ENCODE measurements at regions not wholly inside any gene's neighbourhood (a gene's known extent, or its start where the extent isn't known, plus 50 kb on each side); places are given as distances from the start of the nearest gene placed in this dataset.

GRCh38 chr10:44326474-44327030 lies 58.3 kb downstream of the CXCL12 start:
- DNase-seq (ENCODE audit: low read depth, low spot score): no peak

- DNase-seq (ENCODE audit: low read depth, low spot score): no peak
These were observed 59.1 kb downstream of the CXCL12 start for GRCh38 chr10:44325596-44326307.

GRCh38 chr10:44325157-44325556 lies 59.7 kb downstream of the CXCL12 start:
- no peak for DNase-seq (ENCODE audit: low read depth, low spot score)

GRCh38 chr10:44323838-44324237 lies 61.1 kb downstream of the CXCL12 start:
- DNase-seq (ENCODE audit: low read depth, low spot score): no peak

- DNase-seq (ENCODE audit: low read depth, low spot score): no peak
These were observed 62.8 kb downstream of the CXCL12 start for GRCh38 chr10:44322137-44322536.

- no peak for DNase-seq (ENCODE audit: low read depth, low spot score)
These were observed 64.1 kb downstream of the CXCL12 start for GRCh38 chr10:44320756-44321155.

- no peak for DNase-seq (ENCODE audit: low read depth, low spot score)
These were observed 67.0 kb downstream of the CXCL12 start for GRCh38 chr10:44317856-44318255.

GRCh38 chr10:44316922-44317215 lies 68.0 kb downstream of the CXCL12 start:
- no peak for DNase-seq (ENCODE audit: low read depth, low spot score)

- no peak for DNase-seq (ENCODE audit: low read depth, low spot score)
These were observed 68.5 kb downstream of the CXCL12 start for GRCh38 chr10:44316187-44316921.

- no peak for DNase-seq (ENCODE audit: low read depth, low spot score)
These were observed 70.0 kb downstream of the CXCL12 start for GRCh38 chr10:44314802-44315460.

GRCh38 chr10:44313761-44314165 lies 71.1 kb downstream of the CXCL12 start:
- no peak for DNase-seq (ENCODE audit: low read depth, low spot score)

- DNase-seq (ENCODE audit: low read depth, low spot score): no peak
These were observed 72.5 kb downstream of the CXCL12 start for GRCh38 chr10:44312401-44312800.

- DNase-seq (ENCODE audit: low read depth, low spot score): no peak
These were observed 73.3 kb downstream of the CXCL12 start for GRCh38 chr10:44311563-44312051.

- DNase-seq (ENCODE audit: low read depth, low spot score): no peak
These were observed 73.9 kb downstream of the CXCL12 start for GRCh38 chr10:44310762-44311562.

- DNase-seq (ENCODE audit: low read depth, low spot score): no peak
These were observed 74.7 kb downstream of the CXCL12 start for GRCh38 chr10:44309939-44310761.

- no peak for DNase-seq (ENCODE audit: low read depth, low spot score)
These were observed 75.5 kb downstream of the CXCL12 start for GRCh38 chr10:44309361-44309760.

- no peak for DNase-seq (ENCODE audit: low read depth, low spot score)
These were observed 76.0 kb downstream of the CXCL12 start for GRCh38 chr10:44308935-44309334.

GRCh38 chr10:44307691-44308090 lies 77.2 kb downstream of the CXCL12 start:
- no peak for DNase-seq (ENCODE audit: low read depth, low spot score)

GRCh38 chr10:44306762-44307161 lies 78.1 kb downstream of the CXCL12 start:
- no peak for DNase-seq (ENCODE audit: low read depth, low spot score)

GRCh38 chr10:44306147-44306710 lies 78.7 kb downstream of the CXCL12 start:
- no peak for DNase-seq (ENCODE audit: low read depth, low spot score)

All from iPS DF 19.7 (cell line).